Lower leg skin (tissue), 3 donors: ENCODE measurements at regions not wholly inside any gene's neighbourhood (a gene's known extent, or its start where the extent isn't known, plus 50 kb on each side); places are given as distances from the start of the nearest gene placed in this dataset.

ENCODE experiments used
- CTCF ChIP-seq, 3 donors: fragments of 450-650 bp; IDR thresholded peaks; one replicate each; pipeline ENCODE4 v1.5.1; 2016; ENCODE audit warnings: antibody characterized with exemption in 3 of 3, mild to moderate bottlenecking in 3 of 3, moderate library complexity in 2 of 3
- POLR2A ChIP-seq, 2 donors: fragments of 450-650 bp; IDR thresholded peaks; one replicate each; pipeline ENCODE4 v1.6.1; 2016 to 2017; ENCODE audit warnings: antibody characterized with exemption in 2 of 2, mild to moderate bottlenecking in 1 of 2, moderate library complexity in 1 of 2

DNA sequence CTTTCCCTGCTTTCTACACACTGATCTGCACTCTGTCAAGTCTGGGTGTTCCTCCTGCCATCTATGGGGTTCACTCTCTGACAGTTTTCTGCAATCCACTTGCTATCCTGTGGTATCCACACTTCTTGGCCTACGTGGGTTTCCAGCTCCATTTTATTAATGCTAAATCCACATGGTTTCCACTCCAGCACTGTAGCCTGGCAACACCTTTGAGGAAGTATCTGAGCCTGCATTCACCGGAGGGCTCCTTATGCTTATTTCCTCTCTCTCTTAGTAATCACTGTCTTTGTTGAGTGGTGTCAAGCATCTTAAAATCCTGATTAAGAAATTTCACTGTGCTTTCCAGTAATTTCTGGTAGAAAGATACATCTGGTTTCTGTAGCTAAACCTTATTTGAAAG is 703.7 kb downstream of the TMEM121 start:
- no peak for TF ChIP-seq CTCF (IDR thresholded peaks at IDR 0.05)
- TF ChIP-seq POLR2A (IDR thresholded peaks at IDR 0.05): no peak
